ENCODE measurements at regions not wholly inside any gene's neighbourhood (a gene's known extent, or its start where the extent isn't known, plus 50 kb on each side); places are given as distances from the start of the nearest gene placed in this dataset.
"Not testable (repeated sequence)": the region's sequence is repeated elsewhere in the genome, so short reads cannot be mapped to it uniquely, and the experiment has no call there.

DNA sequence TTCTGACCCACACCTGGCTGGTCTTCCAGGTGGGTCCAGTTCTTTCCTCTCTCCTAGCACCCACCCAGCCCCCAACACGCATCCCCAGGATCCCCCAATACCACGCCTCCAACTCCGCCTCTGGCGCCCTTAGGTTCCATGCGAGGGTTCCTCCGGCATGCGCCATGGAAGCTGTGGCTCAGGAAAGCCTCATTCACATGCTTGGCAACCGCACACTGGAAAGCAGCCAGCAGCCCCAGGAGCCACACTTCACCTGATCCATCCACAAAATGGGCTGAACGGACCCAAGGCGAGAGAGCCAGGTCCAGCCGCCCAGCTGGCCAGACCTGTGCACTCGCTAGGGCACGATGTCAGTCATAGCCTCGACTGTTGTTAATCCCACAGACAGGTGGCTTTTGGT is 161.2 kb downstream of the PSMG1 start:
- DNase-seq = no peak

DNA sequence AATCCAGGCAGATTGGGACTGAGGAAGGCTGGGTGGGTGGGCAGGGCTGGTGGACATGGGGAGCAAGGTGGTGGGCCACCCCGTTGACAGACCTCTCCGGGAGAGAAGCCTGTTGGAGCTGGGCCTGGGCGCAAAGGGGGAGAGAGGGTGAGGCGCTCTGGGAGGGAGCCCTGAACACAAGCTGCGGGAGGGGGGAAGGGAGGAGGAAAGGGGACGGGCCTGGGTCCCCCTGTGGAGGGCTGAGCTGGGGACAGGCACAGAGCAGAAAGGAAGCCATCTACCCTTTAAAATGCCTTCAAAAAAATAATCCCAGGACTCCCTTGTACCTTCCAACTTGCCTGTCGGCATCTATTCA is 161.8 kb downstream of the PSMG1 start:
- DNase-seq = no peak

DNA sequence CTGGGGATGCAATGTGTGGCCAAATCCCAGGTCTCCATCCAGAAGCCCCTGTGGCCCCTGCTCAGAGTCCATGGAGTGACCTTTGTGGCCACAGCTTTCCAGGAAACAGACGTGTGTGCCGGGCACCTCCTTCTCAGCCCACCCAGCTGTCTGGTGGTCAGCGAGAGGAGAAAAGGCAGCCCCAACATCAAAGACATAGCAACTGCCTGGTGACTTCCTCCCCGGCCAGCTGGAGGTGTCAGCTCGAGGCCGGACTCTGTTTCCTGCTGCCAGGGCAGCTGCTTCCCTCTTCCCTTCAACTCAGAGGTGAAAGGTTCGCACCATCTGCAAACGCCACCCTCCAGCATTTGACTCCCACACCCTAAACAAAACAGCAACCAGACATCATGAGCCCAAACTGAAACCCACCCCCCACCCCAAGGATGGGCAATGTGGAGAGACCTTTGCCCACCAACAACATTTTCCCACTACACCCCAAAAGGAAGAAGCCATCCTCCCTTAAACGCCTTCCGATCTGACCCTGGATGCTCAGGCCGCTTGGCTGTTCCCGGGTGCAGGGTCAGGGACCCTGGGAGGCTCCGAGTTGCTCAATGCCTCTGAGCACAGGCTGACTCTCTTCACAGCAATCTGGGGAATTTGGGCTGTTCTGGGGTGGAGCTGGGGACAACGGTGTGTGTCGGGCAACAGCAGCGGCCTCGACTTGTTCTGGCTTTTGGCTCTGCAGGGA is 162.3 kb downstream of the PSMG1 start:
- peak; percentile 29 for DNase-seq

DNA sequence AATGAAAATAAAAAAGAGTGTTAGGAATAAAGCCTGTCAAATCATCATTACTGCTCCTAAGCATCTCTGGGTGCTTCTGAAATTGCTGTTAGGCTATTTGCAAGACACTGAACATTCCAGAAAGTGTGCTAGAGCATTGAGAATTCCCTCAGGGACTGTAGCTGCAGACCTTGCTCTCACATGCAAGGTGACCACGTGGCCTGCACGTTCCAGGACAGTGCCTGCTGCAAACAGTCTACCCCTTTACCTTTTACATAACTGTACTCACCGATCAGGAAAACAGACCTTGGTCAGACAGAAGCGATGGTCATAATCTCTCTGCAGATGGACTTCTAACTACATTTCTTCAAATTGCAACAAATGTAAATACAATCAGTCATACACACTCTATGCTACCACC is 164.5 kb downstream of the PSMG1 start:
- no peak for DNase-seq

DNA sequence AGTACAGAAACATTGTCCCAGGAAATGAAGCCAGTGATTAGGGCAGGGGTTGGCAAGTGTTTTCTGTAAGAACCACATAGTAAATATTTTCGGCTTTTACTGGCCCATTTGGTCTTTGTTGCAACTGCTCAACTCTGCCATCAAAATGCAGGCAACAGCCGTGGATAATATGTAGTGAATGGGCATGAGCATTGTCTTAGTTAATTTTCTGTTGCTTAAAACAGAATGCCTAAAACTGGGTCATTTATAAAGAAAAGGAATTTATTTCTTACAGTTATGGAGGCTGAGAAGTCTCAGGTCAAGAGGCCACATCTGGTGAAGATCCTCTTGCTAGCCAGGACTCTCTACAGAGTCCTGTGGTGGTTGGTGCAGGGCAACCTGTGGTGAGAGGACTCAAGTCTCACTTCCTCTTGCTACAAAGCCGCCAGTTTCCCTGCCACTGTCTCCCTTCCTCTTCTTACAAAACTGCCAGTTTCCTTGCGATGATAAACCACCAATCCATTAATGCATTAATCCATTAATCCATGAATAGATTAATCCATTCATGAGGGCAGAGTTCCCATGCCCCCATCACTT is 166.4 kb downstream of the PSMG1 start:
- DNase-seq = peak; percentile 80

DNA sequence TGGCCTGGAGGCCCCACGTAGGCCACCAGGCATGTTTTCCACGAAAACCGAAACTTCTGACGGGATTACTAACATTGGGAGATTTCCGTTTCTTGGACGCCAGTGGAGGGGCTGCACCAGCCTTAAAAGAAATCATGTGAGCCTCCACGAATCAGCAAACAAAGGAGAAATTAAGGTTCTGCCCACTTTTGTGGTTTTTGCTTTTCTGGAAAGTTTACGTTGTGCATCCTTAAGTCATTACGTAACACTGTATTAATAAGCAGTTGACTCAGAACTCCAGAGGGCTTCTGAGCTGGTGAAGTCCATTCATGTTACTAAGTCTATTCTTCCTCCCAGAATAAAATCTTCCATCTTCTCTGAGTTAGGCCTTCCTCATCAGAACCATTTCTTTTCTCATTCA is 168.5 kb downstream of the PSMG1 start:
- no peak for DNase-seq

DNA sequence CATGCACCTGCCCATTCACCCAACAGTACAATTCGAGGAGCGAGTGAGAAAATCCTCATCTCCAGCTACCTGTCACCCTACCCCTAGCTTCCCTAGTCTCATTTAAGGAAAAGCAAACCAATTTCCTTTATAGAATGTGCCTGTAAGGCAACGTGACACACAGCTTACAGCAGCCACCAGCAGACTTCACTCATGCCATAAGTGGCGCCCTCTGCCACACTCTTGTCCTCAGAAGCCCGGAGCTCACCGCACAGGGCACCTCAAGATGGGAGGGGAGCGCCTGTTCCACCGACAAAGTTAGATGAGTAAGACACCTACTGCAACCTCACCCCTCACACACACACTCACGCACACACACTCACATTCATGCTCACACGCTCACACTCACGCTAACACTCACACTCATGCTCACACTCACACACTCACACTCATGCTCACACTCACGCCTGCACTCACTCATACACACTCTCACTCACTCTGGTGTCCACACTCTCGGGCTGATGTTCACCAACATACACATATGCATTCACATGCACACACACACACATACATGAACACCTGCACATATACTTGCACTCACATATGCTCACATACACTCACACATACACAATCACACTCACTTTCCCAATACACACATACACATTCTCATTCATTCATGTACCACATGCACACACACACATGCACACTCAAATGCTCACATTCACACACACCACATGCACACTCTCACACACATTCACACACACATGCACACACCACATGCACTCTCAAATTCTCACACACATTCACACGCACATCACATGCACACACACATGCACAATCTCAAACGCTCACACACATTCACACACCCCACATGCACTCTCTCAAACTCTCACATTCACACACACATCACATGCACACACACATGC is 170.7 kb downstream of the PSMG1 start:
- DNase-seq = no peak

DNA sequence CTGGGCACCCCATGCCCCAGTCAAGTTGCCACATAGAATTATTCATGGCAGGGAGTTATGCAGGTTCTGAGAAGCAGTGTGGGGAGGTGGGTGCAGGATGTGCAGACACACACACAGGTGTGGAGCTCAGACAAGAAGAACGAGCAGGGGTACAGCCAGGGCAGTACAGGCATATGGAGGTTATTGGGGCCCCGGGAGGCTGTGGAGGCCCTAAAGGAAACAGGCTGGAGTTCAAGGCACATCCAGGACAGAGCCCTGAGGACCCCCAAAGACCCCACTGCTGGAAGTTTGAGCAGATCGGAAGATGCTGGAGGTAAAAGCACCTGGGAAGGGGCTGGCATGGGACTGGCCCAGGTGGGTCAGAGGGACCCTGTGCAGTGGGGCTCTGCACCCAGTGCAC is 171.3 kb downstream of the PSMG1 start:
- no peak for DNase-seq

DNA sequence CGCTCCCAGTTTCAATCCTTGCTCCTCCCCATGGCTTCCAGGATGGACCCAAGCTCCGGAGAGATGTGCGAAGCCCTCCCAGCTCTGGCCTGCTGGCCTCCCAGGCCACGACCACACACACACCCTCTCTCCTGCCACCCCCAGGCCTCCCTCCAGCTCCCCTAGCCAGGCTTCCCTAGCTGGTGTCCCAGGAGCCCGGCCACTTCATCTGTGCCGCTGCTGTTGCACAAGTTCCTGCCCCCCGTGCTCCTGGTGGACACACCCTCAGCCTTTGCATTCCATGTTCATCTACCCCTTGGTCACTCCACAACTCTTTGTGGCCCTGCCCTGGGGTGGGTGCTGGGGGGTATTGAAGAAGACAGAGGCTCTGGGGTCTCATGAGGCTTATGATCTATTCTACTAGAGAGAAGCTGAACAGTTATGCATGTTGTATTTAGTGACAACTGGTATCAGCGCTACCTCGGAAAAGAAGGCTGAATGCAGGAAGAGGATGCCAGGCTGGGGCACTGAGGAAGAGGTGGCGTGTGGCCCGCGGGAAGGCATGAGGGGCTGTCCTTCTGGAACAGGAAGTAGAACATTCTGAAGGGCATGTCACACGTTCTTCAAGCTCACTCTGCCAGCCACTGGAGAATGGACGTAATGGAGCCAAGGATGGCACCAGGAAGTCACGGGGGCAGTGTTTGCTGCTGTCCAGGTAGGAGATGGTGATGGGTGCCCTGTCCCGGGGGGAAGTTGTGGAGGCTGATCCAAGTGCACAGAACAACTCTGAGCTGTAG is 172.4 kb downstream of the PSMG1 start:
- no peak for DNase-seq

DNA sequence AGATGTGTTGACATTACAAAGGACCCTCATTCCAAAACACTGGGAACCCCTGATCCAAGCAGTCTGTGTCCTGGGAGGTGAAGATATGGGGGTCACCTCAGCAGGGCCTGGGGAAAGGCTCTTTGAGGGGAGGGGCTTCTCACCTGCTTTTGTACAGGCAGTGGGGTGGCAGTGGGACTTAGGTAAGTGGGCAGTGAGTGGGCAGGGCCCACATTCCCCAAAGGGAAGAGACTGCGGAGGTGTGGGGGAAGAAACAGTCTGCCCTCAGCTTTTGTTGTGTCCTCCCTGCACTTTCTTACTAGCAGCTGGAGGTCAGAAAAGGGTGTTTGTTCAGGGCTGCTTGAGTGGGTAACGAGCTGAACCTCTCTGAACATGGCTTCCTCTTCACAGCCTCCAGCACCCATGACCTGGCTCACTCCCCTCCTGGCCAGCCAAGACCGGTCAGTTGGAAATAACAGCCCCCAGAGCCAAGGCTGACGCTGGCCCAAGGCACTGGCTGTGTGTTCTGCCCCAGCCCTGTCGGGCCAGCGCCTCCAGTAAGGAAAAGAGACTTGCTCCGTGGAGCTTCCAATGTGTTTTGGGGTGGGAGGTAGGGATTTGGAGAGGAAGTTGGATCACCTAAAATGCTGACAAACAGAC is 173.5 kb downstream of the PSMG1 start:
- DNase-seq = no peak

DNA sequence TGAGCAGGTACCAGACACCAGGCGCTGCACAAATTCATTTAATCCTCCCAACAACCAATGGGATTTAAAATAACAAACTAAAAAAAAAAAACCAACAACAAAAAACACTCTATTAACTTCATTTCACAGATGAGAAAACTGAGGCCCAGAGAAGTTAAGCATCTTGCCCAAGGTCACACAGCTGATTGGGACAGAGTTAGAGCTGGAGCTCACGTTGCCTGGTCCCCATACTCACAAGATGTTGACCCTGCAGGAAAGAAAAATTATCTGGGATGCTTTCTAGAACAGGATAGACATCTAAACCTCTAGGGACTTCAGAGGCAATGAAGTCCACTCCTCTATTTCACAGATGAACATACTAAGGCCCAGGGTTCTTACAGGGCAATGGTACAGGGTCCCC is 175.3 kb downstream of the PSMG1 start:
- no peak for DNase-seq

DNA sequence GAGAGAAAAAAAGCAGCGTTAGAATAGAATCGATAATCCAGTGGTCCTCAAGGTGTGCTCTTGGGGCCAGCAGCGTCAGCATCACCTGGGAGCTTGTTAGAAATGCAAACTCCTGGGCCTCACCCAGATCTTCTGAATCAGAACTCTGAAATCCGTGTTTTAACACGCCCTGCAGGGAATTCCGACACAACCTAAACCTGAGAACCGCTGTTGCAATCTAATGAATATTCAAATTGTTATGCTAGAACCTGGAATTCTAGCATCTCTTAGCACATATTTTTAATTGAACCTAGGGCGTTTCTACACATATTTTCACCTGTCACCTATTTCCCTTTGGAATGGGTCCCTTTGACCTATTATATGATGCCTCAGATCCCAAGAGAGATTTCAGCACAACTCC is 175.7 kb downstream of the PSMG1 start:
- DNase-seq = no peak

DNA sequence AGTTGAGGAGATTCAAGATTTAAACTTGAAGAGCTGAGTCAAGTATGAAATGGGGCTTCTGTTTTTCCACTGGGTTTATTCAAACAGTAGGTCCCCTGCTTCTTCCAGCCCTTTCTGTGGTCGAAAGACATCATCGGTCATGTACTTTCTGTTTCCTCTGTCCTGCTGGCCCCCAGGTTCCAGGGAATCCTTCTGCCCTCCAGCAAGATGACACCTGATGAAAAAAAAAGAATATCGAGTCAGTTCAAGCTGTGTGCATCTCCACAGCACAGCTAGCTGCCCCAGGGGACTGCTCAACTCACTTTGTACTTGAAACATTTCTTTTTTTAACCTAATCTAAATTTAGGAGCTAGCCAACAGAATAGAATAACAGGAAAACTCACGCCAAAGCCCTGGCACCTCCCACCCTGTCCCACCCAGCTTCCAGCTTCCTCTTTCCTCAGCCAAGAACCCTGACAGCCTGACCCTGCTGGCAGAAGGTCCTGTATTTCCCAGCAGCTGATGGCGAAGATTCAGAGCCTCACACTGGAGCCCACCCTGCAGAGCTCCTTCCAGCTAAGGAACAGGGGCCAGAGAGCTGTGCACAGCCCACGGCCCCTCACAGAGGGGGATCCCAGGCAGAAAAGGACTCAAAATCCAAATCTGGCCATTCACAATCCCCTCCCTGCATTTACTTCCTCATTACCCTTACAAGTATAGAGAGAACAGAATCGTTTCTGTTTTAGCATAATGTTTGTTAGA is 176.5 kb downstream of the PSMG1 start:
- no peak for DNase-seq

DNA sequence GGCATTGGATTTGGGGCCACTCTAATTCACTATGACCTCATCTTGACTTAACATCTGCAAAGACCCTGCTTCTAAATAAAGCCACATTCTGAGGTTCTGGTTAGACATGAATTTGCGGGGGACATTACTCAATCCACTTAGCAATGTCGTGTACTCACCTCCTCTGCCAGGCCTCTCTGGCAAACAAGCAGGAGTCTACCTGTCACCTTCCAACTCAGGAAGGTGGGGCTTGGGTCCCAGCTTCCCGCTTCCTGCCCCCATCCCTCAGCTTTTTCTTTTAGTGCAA is 177.8 kb downstream of the PSMG1 start:
- no peak for DNase-seq

DNA sequence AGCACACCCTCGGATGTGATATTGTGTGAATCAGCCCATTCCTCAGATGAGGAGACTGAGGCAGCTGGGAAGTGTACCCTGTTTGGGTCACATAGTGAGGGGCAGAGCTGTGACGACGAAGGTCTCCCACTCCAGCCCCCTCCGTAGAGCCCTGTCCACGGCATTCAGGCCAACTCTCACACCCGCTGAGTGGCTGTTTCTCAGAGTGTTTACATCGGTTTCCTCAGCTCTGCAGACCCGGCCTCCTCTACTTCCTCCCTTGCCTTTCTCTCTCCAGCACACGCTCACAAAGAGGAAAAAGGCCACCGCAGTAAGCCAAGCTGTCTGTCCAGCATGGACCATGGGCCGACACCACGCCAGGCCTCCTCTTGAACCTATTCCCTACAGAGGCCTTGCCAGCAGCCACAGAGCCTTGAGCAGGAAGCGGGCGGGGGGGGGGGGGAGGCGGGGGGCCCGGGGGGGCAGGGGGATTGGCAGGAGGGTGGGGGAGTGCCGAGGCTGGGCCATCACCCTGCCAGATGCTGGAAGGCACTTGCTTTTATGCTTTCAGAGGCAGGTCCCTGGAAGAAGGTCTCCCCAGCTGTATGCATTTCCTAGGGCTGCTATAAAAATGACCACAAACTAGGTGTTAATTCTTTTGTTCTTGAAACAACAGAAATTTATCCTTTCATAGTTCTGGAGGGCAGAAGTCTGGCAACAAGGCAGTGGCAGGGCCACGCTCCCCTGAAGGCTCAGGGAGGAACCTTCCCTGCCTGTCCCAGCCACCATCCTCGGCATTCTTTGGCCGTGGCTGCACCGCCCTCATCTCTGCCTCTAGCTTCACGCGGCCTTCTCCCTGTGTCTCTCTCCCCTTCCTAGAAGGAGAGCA is 178.4 kb downstream of the PSMG1 start:
- DNase-seq = peak; percentile 72

DNA sequence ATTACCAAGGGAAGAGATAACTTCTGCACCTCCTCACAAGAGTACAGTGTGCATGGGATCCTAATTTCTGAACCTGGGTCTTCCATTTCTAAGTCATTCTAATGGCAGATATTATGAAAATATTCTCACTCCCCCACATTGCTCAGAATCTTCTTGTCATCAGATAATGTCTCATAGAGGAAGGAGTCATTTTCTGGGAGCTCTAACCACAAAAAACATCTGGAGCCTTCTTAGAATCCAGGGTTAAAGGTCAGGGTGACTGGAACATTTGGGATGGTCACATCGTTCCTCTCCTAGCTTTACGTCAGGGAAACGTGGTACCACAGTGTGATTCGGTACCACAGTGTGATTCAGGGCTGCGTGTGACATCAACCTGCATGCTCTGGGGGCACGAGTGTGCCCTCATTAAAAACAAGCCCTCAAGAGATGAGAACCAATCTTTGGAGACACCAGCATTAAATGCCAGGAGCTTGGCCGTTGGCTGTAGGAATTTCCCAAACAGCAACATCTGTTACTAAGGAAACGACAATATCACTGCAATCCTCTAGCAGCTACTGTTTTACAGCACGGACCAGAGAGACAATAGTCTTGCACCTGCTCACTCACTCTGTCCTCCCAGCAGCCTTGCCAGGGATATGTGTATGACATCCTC is 179.1 kb downstream of the PSMG1 start:
- peak; percentile 67 for DNase-seq

DNA sequence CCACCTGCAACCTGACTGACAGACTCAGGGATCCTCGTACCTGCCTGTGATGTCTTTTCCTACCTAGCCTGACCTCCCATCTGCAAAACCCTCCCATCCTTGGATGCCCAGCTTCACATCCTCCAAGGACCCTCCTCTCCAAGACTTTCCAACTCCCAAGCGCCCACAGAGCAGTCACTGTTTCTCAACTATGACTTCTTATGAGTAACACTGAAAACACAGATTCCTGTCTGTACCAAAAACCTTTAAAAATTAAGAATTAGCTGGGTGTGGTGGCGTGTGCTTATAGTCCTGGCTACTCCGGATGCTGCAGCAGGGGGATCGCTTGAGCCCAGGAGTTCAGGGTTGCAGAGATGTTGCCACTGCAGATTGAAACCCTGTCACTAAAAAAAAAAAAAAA is 181.9 kb downstream of the PSMG1 start:
- no peak for DNase-seq

DNA sequence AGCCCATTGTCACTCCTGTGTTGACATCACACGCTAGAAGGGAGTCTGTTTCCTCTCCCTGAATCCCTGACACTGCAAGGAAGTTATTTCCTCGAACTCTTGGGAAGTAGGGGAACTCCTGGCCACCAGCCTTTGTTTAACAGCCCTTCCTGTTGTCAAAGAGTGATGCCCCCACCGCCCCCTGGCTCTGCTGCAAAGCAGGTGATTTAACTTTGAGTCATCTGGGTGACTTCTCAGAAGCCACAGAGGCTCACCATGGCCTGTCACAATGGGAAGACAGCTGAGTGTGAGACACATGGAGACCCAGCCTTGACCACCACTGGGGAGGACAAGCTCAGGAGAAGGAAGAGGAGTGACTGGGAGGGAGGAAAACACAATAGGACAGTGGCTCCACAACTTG is 182.8 kb downstream of the PSMG1 start:
- DNase-seq = no peak

DNA sequence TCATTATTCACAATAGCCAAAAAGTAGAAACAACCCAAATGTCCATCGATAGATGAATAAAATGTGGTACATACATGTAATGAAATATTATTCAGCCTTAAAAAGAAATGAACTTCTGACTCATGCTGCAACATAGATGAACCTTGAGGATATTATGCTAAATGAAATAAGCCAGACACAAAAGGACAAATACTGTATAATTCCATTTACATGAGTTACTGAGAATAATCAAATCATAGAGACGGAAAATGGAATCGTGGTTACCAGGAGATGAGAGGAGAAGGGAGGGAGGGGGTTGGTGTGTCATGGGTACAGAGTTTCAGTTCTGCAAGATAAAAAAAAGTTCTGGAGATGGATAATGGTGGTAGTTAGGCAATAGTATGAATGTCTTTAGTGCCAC is 184.1 kb downstream of the PSMG1 start:
- no peak for DNase-seq

DNA sequence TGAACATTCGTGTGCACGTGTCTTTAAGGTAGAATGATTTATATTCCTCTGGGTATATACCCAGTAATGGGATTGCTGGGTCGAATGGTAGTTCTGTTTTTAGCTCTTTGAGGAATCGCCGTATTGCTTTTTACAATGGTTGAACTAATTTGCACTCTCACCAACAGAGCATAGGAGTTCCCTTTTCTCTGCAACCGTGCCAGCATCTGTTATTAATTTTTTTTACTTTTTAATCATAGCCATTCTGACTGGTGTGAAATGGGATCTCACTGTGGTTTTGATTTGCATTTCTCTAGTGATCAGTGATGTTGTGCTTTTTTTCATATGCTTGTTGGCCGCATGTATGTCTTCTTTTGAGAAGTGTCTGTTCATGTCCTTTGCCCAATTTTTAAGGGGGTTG is 185.0 kb downstream of the PSMG1 start:
- not testable (repeated sequence) for DNase-seq

DNA sequence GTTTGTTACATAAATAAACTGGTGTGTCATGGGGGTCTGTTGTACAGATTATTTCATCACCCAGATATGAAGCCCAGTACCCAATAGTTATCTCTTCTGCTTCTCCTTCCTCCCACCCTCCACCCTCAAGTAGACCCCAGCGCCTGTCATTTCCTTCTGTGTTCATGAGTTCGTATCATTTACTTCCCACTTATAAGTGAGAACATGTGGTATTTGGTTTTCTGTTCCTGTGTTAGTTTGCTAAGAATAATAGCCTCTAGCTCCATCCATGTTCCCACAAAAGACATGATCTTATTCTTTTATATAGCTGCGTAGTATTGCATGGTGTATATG is 185.4 kb downstream of the PSMG1 start:
- DNase-seq = not testable (repeated sequence)

Data from hematopoietic multipotent progenitor cell treated with erythropoietin and hydrocortisone succinate and interleukin-3 and kit ligand, for 6 days (in vitro differentiated cells).